ENCODE measurements at regions not wholly inside any gene's neighbourhood (a gene's known extent, or its start where the extent isn't known, plus 50 kb on each side); places are given as distances from the start of the nearest gene placed in this dataset.
"Not testable (repeated sequence)": the region's sequence is repeated elsewhere in the genome, so short reads cannot be mapped to it uniquely, and the experiment has no call there.

DNA sequence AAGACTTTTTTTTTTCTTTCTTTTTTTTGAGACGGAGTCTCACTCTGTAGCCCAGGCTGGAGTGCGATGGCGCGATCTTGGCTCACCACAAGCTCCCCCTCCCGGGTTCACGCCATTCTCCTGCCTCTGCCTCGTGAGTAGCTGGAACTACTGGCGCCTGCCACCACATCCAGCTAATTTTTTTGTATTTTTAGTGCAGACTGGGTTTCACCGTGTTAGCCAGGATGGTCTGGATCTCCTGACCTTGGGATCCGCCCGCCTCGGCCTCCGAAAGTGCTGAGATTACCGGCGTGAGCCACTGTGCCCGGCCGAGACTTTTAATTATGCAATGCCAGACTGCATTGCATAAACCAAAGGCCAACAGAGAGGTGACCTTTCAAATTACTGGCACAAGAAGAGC lies 62.6 kb upstream of the GOLGA8Q start:
- not testable (repeated sequence) for TF ChIP-seq POLR2A, POLR2AphosphoS5 (IDR thresholded peaks at IDR 0.05)
- TF ChIP-seq, protein P1, sequence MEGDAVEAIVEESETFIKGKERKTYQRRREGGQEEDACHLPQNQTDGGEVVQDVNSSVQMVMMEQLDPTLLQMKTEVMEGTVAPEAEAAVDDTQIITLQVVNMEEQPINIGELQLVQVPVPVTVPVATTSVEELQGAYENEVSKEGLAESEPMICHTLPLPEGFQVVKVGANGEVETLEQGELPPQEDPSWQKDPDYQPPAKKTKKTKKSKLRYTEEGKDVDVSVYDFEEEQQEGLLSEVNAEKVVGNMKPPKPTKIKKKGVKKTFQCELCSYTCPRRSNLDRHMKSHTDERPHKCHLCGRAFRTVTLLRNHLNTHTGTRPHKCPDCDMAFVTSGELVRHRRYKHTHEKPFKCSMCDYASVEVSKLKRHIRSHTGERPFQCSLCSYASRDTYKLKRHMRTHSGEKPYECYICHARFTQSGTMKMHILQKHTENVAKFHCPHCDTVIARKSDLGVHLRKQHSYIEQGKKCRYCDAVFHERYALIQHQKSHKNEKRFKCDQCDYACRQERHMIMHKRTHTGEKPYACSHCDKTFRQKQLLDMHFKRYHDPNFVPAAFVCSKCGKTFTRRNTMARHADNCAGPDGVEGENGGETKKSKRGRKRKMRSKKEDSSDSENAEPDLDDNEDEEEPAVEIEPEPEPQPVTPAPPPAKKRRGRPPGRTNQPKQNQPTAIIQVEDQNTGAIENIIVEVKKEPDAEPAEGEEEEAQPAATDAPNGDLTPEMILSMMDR (IDR thresholded peaks at IDR 0.05) = not testable (repeated sequence)

Data from prostate gland (tissue), 2 donors.